HG03025 (cell line): ENCODE measurements at regions not wholly inside any gene's neighbourhood (a gene's known extent, or its start where the extent isn't known, plus 50 kb on each side); places are given as distances from the start of the nearest gene placed in this dataset.
"Not testable (repeated sequence)": the region's sequence is repeated elsewhere in the genome, so short reads cannot be mapped to it uniquely, and the experiment has no call there.

Experiments used
- ATAC-seq: cut with Tn5 transposase; IDR thresholded peaks from one replicate; pipeline ENCODE4 v1.9.1; 2021; ENCODE audit warnings: mild to moderate bottlenecking, moderate library complexity; ENCODE audit not compliant: unreplicated experiment, low FRiP score

- no peak for ATAC-seq
Observed at GRCh38 chr12:31828071-31828470, 99.2 kb upstream of the AMN1 start.

GRCh38 chr12:31822761-31823160 is 93.9 kb upstream of the AMN1 start:
- no peak for ATAC-seq

GRCh38 chr12:31821484-31821883 is 92.7 kb upstream of the AMN1 start:
- no peak for ATAC-seq

GRCh38 chr12:31820832-31821231 is 92.0 kb upstream of the AMN1 start:
- no peak for ATAC-seq

GRCh38 chr12:31819427-31819826 is 90.6 kb upstream of the AMN1 start:
- ATAC-seq: no peak

GRCh38 chr12:31818623-31819268 is 89.9 kb upstream of the AMN1 start:
- no peak for ATAC-seq

GRCh38 chr12:31817120-31817519 is 88.3 kb upstream of the AMN1 start:
- no peak for ATAC-seq

GRCh38 chr12:31815096-31815495 is 86.3 kb upstream of the AMN1 start:
- ATAC-seq: no peak

GRCh38 chr12:31813305-31813704 is 84.5 kb upstream of the AMN1 start:
- no peak for ATAC-seq

GRCh38 chr12:31807773-31808097 is 78.9 kb upstream of the AMN1 start:
- no peak for ATAC-seq

GRCh38 chr12:31807081-31807772 is 78.4 kb upstream of the AMN1 start:
- not testable (repeated sequence) for ATAC-seq

GRCh38 chr12:31805681-31806080 is 76.9 kb upstream of the AMN1 start:
- not testable (repeated sequence) for ATAC-seq

GRCh38 chr12:31804707-31805106 is 75.9 kb upstream of the AMN1 start:
- not testable (repeated sequence) for ATAC-seq

GRCh38 chr12:31804185-31804504 is 75.3 kb upstream of the AMN1 start:
- ATAC-seq: no peak

GRCh38 chr12:31803306-31804184 is 74.7 kb upstream of the AMN1 start:
- no peak for ATAC-seq

- ATAC-seq: no peak
Observed at GRCh38 chr12:31801872-31802271, 73.1 kb upstream of the AMN1 start.

GRCh38 chr12:31797230-31797872 is 68.5 kb upstream of the AMN1 start:
- no peak for ATAC-seq

GRCh38 chr12:31796270-31796951 is 67.6 kb upstream of the AMN1 start:
- no peak for ATAC-seq

- ATAC-seq: no peak
Observed at GRCh38 chr12:31794745-31795144, 65.9 kb upstream of the AMN1 start.

GRCh38 chr12:31791265-31791664 is 62.4 kb upstream of the AMN1 start:
- ATAC-seq: not testable (repeated sequence)

- no peak for ATAC-seq
Observed at GRCh38 chr12:31790759-31791158, 61.9 kb upstream of the AMN1 start.
